Embryonic facial prominence (tissue), 1 donor: ENCODE measurements at regions not wholly inside any gene's neighbourhood (a gene's known extent, or its start where the extent isn't known, plus 50 kb on each side); places are given as distances from the start of the nearest gene placed in this dataset.

ENCODE experiments used
- DNase-seq: peaks from one replicate; pipeline ENCODE4 v3.0.0-alpha.2; 2016; ENCODE audit errors: extremely low spot score

- DNase-seq, result no peak
Observed at GRCh38 chr5:54689411-54690251, 172.1 kb downstream of the SNX18 start.

GRCh38 chr5:54680998-54681397 lies 163.4 kb downstream of the SNX18 start:
- DNase-seq, result no peak

- no peak for DNase-seq
Observed at GRCh38 chr5:54679686-54680085, 162.1 kb downstream of the SNX18 start.

DNA sequence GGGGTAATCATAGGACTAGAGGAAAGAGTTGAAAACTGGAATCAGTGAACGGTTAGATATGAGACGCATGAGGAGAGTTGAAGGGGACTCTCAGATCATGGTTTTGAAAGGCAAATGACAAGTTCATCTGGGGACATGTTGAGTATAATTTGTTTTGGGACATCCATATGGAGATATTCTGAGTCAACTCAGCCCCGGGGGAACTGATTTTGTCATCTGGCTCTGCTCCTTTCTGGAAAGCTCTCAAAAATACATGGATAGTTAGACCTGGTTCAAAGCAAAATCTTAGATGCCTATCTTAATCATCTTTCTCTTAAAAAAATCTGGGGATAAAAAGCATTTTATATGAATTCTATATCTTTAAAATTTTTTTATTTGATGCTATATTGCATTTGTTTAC lies 161.2 kb downstream of the SNX18 start:
- no peak for DNase-seq

- no peak for DNase-seq
Observed at GRCh38 chr5:54676481-54677340, 159.2 kb downstream of the SNX18 start.

- no peak for DNase-seq
Observed at GRCh38 chr5:54673523-54674225, 156.1 kb downstream of the SNX18 start.

- no peak for DNase-seq
Observed at GRCh38 chr5:54672871-54673270, 155.3 kb downstream of the SNX18 start.

DNA sequence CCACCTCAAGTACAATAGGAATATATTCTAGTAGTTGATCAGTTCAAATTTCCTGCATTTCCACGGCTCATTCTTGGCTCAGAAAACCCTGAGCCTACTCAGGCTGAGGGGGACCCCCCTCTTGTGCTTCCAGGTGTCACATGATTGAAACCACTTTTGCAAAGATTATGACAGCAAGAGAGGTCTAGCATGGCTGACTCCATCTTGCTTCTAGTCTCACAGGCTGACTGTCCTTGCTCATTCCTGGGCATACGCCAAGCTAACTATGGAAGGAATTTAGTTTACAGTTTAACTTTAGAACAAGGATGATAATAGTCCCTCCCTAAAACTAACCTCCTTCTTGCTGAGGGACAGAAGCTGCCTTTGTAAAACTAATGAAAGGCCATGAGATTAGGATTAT lies 154.1 kb downstream of the SNX18 start:
- no peak for DNase-seq

DNA sequence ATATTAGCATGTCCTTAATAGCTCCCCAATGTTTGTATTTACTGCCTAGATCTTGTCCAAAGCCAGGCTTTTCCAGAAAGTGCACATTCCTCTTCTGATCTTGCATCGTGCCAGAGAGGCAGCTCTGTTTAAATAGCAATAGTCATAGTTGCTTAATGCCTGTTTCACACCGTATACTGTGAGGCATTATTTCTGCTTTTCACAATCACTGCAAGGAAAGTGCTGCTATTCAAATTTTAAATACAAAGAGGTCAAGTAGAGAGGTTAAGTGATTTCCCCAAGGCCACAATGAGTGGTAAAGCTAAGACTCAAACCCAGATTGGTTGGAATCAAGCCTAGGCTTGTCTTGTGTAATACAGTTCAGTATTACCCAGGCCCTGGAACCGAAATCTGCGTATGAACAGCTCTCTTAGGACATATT lies 153.6 kb downstream of the SNX18 start:
- no peak for DNase-seq

DNA sequence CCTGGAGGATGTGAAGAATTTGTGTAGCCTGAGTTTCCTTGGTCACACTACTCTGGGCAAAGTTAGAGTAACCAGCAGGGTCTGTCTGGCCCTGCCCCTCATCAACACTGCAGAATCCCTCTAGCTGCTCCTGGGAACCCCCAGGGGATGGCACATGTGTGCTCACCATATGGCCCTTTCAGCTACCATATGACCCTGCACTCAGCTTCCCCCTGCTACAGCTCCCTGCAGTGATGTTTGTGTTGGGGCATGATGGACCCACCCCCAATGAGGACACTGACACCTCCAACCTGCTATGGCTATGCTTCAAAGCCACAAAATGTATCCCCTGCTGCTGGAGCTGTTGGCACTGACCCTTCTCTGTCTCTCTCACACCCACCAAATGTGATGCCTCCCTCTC lies 152.7 kb downstream of the SNX18 start:
- no peak for DNase-seq

- no peak for DNase-seq
Observed at GRCh38 chr5:54669845-54670244, 152.3 kb downstream of the SNX18 start.

- no peak for DNase-seq
Observed at GRCh38 chr5:54669285-54669684, 151.7 kb downstream of the SNX18 start.

GRCh38 chr5:54668096-54668495 lies 150.5 kb downstream of the SNX18 start:
- DNase-seq, result no peak

DNA sequence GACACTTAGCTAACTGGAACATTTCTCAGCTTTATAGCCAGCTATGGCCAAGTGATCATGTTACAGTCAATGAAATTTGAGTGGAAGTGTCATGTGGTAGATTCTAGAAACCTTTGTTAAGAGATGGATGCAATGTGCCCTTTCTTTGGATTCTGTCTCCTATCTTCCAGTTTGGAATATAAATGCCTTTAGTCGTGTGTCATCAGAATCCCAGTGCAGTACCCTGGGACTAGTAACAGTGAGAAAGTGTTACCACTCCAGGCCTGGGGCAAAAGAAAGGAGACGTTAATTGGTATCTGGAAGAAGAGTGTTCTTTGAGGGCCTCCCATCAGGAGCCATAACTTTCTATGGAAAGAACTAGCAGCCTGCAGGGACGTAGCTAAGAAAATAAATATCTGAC lies 149.6 kb downstream of the SNX18 start:
- no peak for DNase-seq

GRCh38 chr5:54663866-54664265 lies 146.3 kb downstream of the SNX18 start:
- no peak for DNase-seq

- no peak for DNase-seq
Observed at GRCh38 chr5:54661111-54661510, 143.6 kb downstream of the SNX18 start.

- no peak for DNase-seq
Observed at GRCh38 chr5:54659700-54660131, 142.2 kb downstream of the SNX18 start.

DNA sequence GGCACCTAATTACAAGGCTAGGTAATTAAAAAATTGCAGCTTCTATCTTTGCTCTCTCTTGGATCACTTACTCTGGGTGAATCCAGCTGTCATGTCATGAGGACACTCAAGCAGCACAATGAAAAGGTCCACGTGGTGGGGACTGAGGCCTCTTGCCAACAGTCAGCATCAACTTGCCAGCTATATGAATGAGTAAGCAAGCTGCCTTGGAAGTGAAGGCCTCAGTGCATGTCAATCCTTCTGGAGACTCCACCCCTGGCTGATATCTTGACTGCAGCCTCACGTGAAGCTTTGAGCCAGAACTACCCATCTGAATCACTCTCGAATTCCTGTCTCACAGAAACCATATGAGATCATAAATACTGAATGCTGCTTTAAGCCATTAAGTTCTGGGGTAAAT lies 140.5 kb downstream of the SNX18 start:
- no peak for DNase-seq

GRCh38 chr5:54656261-54656728 lies 138.7 kb downstream of the SNX18 start:
- DNase-seq, result no peak

DNA sequence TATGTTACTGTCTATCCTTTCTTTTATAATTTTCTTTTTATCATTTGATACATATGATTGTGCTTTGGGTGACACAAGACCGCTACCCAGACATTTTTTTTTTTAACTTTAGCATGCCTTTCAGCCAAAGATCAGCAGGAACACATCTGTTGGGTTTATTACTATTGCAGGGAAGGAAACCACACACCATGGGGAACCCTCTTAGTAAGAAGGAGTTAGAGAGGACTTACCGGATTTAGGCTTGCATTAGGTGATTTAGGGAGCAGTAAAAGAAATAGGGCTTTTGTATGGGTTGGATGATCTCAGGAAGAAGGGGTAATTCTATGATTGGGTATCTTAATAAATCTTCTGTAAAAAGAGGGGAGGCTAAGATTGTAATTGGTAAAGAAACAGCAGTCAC lies 138.2 kb downstream of the SNX18 start:
- no peak for DNase-seq

GRCh38 chr5:54655266-54655665 lies 137.7 kb downstream of the SNX18 start:
- DNase-seq, result no peak

DNA sequence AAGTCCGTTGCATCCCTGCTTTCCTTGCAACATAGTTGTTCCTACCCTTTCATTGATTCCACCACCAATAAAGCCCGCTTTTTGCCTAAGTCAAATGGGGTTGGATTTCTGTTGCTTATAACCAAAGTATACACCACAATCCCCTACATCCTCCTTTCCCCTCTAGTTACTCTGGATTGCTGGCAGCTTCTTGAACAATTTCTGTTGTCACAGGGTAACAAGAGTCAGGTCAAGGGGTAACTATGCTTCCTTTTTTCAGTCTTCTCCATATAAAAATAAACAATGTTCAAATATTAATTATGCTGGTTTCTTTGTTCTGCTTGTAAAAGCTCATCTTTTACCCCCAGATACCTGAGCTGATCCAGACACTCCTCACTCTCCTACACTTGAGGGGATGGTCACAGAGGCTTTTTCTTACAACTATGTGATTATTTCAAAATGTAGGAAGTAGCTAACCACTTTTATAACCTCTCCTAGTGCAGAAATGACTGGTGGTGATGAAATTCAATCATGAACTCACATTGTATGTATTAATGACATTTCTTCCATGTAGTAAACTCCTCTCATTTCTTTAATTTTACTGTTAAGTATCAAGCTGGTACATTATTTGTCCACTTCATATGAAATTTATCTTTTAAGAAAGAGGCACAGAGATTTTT lies 136.5 kb downstream of the SNX18 start:
- DNase-seq, result no peak
